ENCODE measurements at regions not wholly inside any gene's neighbourhood (a gene's known extent, or its start where the extent isn't known, plus 50 kb on each side); places are given as distances from the start of the nearest gene placed in this dataset.

DNA sequence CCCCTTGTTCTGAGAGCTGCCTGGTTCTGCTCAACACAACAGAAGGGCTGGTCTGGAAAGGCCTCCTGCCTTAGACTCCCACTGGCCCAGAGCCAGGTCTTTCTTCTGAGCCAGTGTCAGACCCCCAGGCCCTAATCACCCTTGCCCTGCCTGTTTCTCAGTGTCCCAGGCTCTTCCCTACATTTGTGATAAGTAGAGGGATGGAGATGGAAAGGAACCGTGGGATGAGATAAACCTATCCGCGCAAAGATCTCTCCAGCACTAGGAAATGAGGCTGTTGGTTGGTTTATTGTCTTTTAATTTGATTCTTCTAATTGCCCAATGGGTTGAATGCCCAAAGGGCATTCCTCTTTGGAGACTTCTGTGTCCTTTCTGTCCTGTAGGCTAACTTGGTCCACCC, 470.0 kb downstream of the TSHZ3 start:
- TF ChIP-seq, protein P1, sequence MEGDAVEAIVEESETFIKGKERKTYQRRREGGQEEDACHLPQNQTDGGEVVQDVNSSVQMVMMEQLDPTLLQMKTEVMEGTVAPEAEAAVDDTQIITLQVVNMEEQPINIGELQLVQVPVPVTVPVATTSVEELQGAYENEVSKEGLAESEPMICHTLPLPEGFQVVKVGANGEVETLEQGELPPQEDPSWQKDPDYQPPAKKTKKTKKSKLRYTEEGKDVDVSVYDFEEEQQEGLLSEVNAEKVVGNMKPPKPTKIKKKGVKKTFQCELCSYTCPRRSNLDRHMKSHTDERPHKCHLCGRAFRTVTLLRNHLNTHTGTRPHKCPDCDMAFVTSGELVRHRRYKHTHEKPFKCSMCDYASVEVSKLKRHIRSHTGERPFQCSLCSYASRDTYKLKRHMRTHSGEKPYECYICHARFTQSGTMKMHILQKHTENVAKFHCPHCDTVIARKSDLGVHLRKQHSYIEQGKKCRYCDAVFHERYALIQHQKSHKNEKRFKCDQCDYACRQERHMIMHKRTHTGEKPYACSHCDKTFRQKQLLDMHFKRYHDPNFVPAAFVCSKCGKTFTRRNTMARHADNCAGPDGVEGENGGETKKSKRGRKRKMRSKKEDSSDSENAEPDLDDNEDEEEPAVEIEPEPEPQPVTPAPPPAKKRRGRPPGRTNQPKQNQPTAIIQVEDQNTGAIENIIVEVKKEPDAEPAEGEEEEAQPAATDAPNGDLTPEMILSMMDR (IDR thresholded peaks at IDR 0.05): no peak
- TF ChIP-seq EP300 (IDR thresholded peaks at IDR 0.05) (no peak), POLR2A (IDR thresholded peaks at IDR 0.05) (no peak)

Measured in tibial nerve (tissue), 4 donors.